Ovary (tissue), 3 donors: ENCODE measurements at regions not wholly inside any gene's neighbourhood (a gene's known extent, or its start where the extent isn't known, plus 50 kb on each side); places are given as distances from the start of the nearest gene placed in this dataset.

ENCODE experiments used
- CTCF ChIP-seq, 3 donors: fragments of 450-650 bp in 2 of 3; fragments of 200-600 bp in 1 of 3; IDR thresholded peaks; one replicate each; pipeline versions ENCODE4 v1.5.1 to v1.8.0; 2016 to 2022; ENCODE audit warnings: antibody characterized with exemption in 3 of 3, mild to moderate bottlenecking in 1 of 3
- EP300 ChIP-seq: sonication (generic); formaldehyde crosslinking; IDR thresholded peaks from one replicate; pipeline ENCODE4 v1.6.1; 2017; ENCODE audit warnings: antibody characterized with exemption
- POLR2A ChIP-seq: fragments of 450-650 bp; IDR thresholded peaks from one replicate; pipeline ENCODE4 v1.6.1; 2017; ENCODE audit warnings: antibody characterized with exemption, mild to moderate bottlenecking, moderate library complexity
- donor health status: DM: no; HTN: no; CAD: no.

GRCh38 chr3:117349566-117349965 lies 640.0 kb downstream of the TUSC7 start:
- TF ChIP-seq CTCF (IDR thresholded peaks at IDR 0.05), result no peak
- TF ChIP-seq POLR2A, result no peak
- TF ChIP-seq EP300, result no peak
